ENCODE measurements at regions not wholly inside any gene's neighbourhood (a gene's known extent, or its start where the extent isn't known, plus 50 kb on each side); places are given as distances from the start of the nearest gene placed in this dataset.

GRCh38 chr1:73627723-73628122 lies 570.3 kb downstream of the LRRIQ3 start:
- ATAC-seq = no peak
- TF ChIP-seq OSR1 (CRISPR knock-in tag; IDR thresholded peaks at IDR 0.05) (no peak), CSRNP3 (CRISPR knock-in tag; IDR thresholded peaks at IDR 0.05) (no peak), ESRRG (CRISPR knock-in tag; IDR thresholded peaks at IDR 0.05) (no peak)

GRCh38 chr1:73626326-73626725 lies 571.6 kb downstream of the LRRIQ3 start:
- TF ChIP-seq RARB (CRISPR knock-in tag; IDR thresholded peaks at IDR 0.05) (no peak), TSHZ2 (CRISPR knock-in tag; IDR thresholded peaks at IDR 0.05) (no peak), CSDC2 (CRISPR knock-in tag; IDR thresholded peaks at IDR 0.05) (no peak), CREB5 (CRISPR knock-in tag; IDR thresholded peaks at IDR 0.05; ENCODE audit: low read depth) (no peak), ZNF565 (CRISPR knock-in tag; conservative IDR thresholded peaks at IDR 0.05; ENCODE audit: low read depth) (no peak), ZFP3 (CRISPR knock-in tag; IDR thresholded peaks at IDR 0.05) (no peak), ZNF70 (CRISPR knock-in tag; IDR thresholded peaks at IDR 0.05) (no peak), ISL1 (CRISPR knock-in tag; IDR thresholded peaks at IDR 0.05) (no peak), PATZ1 (CRISPR knock-in tag; IDR thresholded peaks at IDR 0.05; ENCODE audit: borderline replicate concordance) (no peak), GLIS3 (CRISPR knock-in tag; IDR thresholded peaks at IDR 0.05) (no peak), CSRNP3 (CRISPR knock-in tag; IDR thresholded peaks at IDR 0.05) (no peak), ESRRG (CRISPR knock-in tag; IDR thresholded peaks at IDR 0.05) (no peak), ARNTL (CRISPR knock-in tag; IDR thresholded peaks at IDR 0.05; ENCODE audit: borderline replicate concordance, low read depth) (no peak), TOX (CRISPR knock-in tag; IDR thresholded peaks at IDR 0.05; ENCODE audit: borderline replicate concordance) (no peak)
- ATAC-seq = no peak

- ATAC-seq = no peak
- TF ChIP-seq ISL1 (CRISPR knock-in tag; IDR thresholded peaks at IDR 0.05) (no peak), TSHZ2 (CRISPR knock-in tag; IDR thresholded peaks at IDR 0.05) (no peak), TCF4 (CRISPR knock-in tag; IDR thresholded peaks at IDR 0.05; ENCODE audit: borderline replicate concordance) (no peak)
Observed at GRCh38 chr1:73623946-73624345, 574.0 kb downstream of the LRRIQ3 start.
